ENCODE measurements at regions not wholly inside any gene's neighbourhood (a gene's known extent, or its start where the extent isn't known, plus 50 kb on each side); places are given as distances from the start of the nearest gene placed in this dataset.
"Not testable (repeated sequence)": the region's sequence is repeated elsewhere in the genome, so short reads cannot be mapped to it uniquely, and the experiment has no call there.

GRCh38 chr9:86997156-86997555 is 49.9 kb upstream of the GAS1 start:
- intact Hi-C loops (cut with micrococcal nuclease) = no loop called here

- intact Hi-C loops (cut with micrococcal nuclease) = no loop called here
Observed at GRCh38 chr9:86997951-86998350, 50.6 kb upstream of the GAS1 start.

- intact Hi-C loops (cut with micrococcal nuclease) = no loop called here
Observed at GRCh38 chr9:87002517-87002916, 55.2 kb upstream of the GAS1 start.

- intact Hi-C loops (cut with micrococcal nuclease) = no loop called here
Observed at GRCh38 chr9:87004016-87004415, 56.7 kb upstream of the GAS1 start.

- intact Hi-C loops (cut with micrococcal nuclease) = no loop called here
Observed at GRCh38 chr9:87006956-87007355, 59.6 kb upstream of the GAS1 start.

GRCh38 chr9:87007711-87008366 is 60.5 kb upstream of the GAS1 start:
- intact Hi-C loops (cut with micrococcal nuclease) = no loop called here

GRCh38 chr9:87008667-87009066 is 61.4 kb upstream of the GAS1 start:
- intact Hi-C loops (cut with micrococcal nuclease) = no loop called here

- intact Hi-C loops (cut with micrococcal nuclease) = no loop called here
Observed at GRCh38 chr9:87010626-87011025, 63.3 kb upstream of the GAS1 start.

- intact Hi-C loops (cut with micrococcal nuclease) = no loop called here
Observed at GRCh38 chr9:87011551-87011950, 64.2 kb upstream of the GAS1 start.

- intact Hi-C loops (cut with micrococcal nuclease) = no loop called here
Observed at GRCh38 chr9:87013490-87013889, 66.2 kb upstream of the GAS1 start.

GRCh38 chr9:87014436-87014835 is 67.1 kb upstream of the GAS1 start:
- intact Hi-C loops (cut with micrococcal nuclease) = no loop called here

GRCh38 chr9:87016681-87017080 is 69.4 kb upstream of the GAS1 start:
- intact Hi-C loops (cut with micrococcal nuclease) = no loop called here

- intact Hi-C loops (cut with micrococcal nuclease) = no loop called here
Observed at GRCh38 chr9:87020169-87020950, 73.1 kb upstream of the GAS1 start.

- intact Hi-C loops (cut with micrococcal nuclease) = no loop called here
Observed at GRCh38 chr9:87022178-87022577, 74.9 kb upstream of the GAS1 start.

- intact Hi-C loops (cut with micrococcal nuclease) = no loop called here
Observed at GRCh38 chr9:87026204-87026603, 78.9 kb upstream of the GAS1 start.

GRCh38 chr9:87028836-87029235 is 81.5 kb upstream of the GAS1 start:
- intact Hi-C loops (cut with micrococcal nuclease) = not testable (repeated sequence)

- intact Hi-C loops (cut with micrococcal nuclease) = no loop called here
Observed at GRCh38 chr9:87029905-87030304, 82.6 kb upstream of the GAS1 start.

- intact Hi-C loops (cut with micrococcal nuclease) = no loop called here
Observed at GRCh38 chr9:87034841-87035240, 87.5 kb upstream of the GAS1 start.

- intact Hi-C loops (cut with micrococcal nuclease) = no loop called here
Observed at GRCh38 chr9:87035879-87036278, 88.6 kb upstream of the GAS1 start.

GRCh38 chr9:87036506-87036905 is 89.2 kb upstream of the GAS1 start:
- intact Hi-C loops (cut with micrococcal nuclease) = no loop called here

- intact Hi-C loops (cut with micrococcal nuclease) = no loop called here
Observed at GRCh38 chr9:87039809-87040392, 92.6 kb upstream of the GAS1 start.

- intact Hi-C loops (cut with micrococcal nuclease) = no loop called here
Observed at GRCh38 chr9:87040410-87041009, 93.2 kb upstream of the GAS1 start.

All from T-helper 1 cell treated with Interleukin-12 subunit alpha and Interleukin-12 subunit beta and Interleukin-4 antibody, amounts not matched to agents 30 ng/mL and 1 ng/mL, for 36 hours (primary cell).